ENCODE measurements at regions not wholly inside any gene's neighbourhood (a gene's known extent, or its start where the extent isn't known, plus 50 kb on each side); places are given as distances from the start of the nearest gene placed in this dataset.

- no peaks in the 10 kb centered on the region for H3K27me3 ChIP-seq (ENCODE audit: low read depth)
- H3K36me3 ChIP-seq, result no peaks in the 10 kb centered on the region
- H3K4me3 ChIP-seq, result no peak overlapping the region
- no peak for TF ChIP-seq CTCF (IDR thresholded peaks at IDR 0.05)
- no peak for DNase-seq
- H3K27ac ChIP-seq, result no peak overlapping the region
- H3K4me1 ChIP-seq, result no peaks in the 10 kb centered on the region
- no peaks in the 10 kb centered on the region for H3K9me3 ChIP-seq
- intact Hi-C loops (cut with DNase I), result no loop called here
- ATAC-seq, result no peak
These were observed 458.9 kb downstream of the MED10 start for GRCh38 chr5:5919411-5919810.

GRCh38 chr5:5906778-5907177 is 471.6 kb downstream of the MED10 start:
- Histone ChIP-seq H3K27me3 (ENCODE audit: low read depth) (no peaks in the 10 kb centered on the region), H3K4me3 (no peak overlapping the region), H3K4me1 (no peaks in the 10 kb centered on the region), H3K27ac (no peak overlapping the region), H3K36me3 (no peaks in the 10 kb centered on the region), H3K9me3 (no peaks in the 10 kb centered on the region)
- no peak for DNase-seq
- no peak for ATAC-seq
- intact Hi-C loops (cut with DNase I), result no loop called here
- no peak for TF ChIP-seq CTCF (IDR thresholded peaks at IDR 0.05)

- Histone ChIP-seq H3K4me1 (no peaks in the 10 kb centered on the region), H3K36me3 (no peaks in the 10 kb centered on the region), H3K27me3 (ENCODE audit: low read depth) (no peaks in the 10 kb centered on the region), H3K4me3 (no peak overlapping the region), H3K9me3 (no peaks in the 10 kb centered on the region), H3K27ac (no peak overlapping the region)
- DNase-seq, result no peak
- intact Hi-C loops (cut with DNase I), result no loop called here
- no peak for TF ChIP-seq CTCF (IDR thresholded peaks at IDR 0.05)
- no peak for ATAC-seq
These were observed 473.2 kb downstream of the MED10 start for GRCh38 chr5:5905186-5905585.

GRCh38 chr5:5904113-5904512 is 474.2 kb downstream of the MED10 start:
- no peaks in the 10 kb centered on the region for H3K27me3 ChIP-seq (ENCODE audit: low read depth)
- ATAC-seq, result no peak

GRCh38 chr5:5902678-5903646 is 475.4 kb downstream of the MED10 start:
- H3K27me3 ChIP-seq (ENCODE audit: low read depth), result no peaks in the 10 kb centered on the region
- intact Hi-C loops (cut with DNase I), result no loop called here
- H3K27ac ChIP-seq, result no peak overlapping the region
- H3K36me3 ChIP-seq, result no peaks in the 10 kb centered on the region
- ATAC-seq (no peak), DNase-seq (no peak)
- TF ChIP-seq CTCF (IDR thresholded peaks at IDR 0.05), result no peak
- H3K9me3 ChIP-seq, result no peaks in the 10 kb centered on the region
- H3K4me3 ChIP-seq, result no peak overlapping the region
- no peaks in the 10 kb centered on the region for H3K4me1 ChIP-seq

More at GRCh38 chr5:5904113-5904512, 474.2 kb downstream of the MED10 start:
- no peak for DNase-seq
- intact Hi-C loops (cut with DNase I), result no loop called here
- Histone ChIP-seq H3K36me3 (no peaks in the 10 kb centered on the region), H3K4me1 (no peaks in the 10 kb centered on the region), H3K27ac (no peak overlapping the region), H3K9me3 (no peaks in the 10 kb centered on the region), H3K4me3 (no peak overlapping the region)
- no peak for TF ChIP-seq CTCF (IDR thresholded peaks at IDR 0.05)

Data from lower lobe of right lung (tissue), 2 donors.